Colonic mucosa (tissue), 4 donors: ENCODE measurements at regions not wholly inside any gene's neighbourhood (a gene's known extent, or its start where the extent isn't known, plus 50 kb on each side); places are given as distances from the start of the nearest gene placed in this dataset.

ENCODE experiments used
- DNase-seq: peaks from one replicate; pipeline ENCODE4 v3.0.0-alpha.2; 2020
- H3K27ac ChIP-seq: fragments of 200-600 bp; one replicate; pipeline ENCODE4 v1.8.0; 2021
- H3K27me3 ChIP-seq: fragments of 200-600 bp; one replicate; pipeline ENCODE4 v1.8.0; 2021
- H3K36me3 ChIP-seq: fragments of 200-600 bp; one replicate; pipeline ENCODE4 v1.8.0; 2021
- H3K4me1 ChIP-seq: fragments of 200-600 bp; one replicate; pipeline ENCODE4 v1.8.0; 2021; ENCODE audit warnings: mild to moderate bottlenecking
- H3K4me3 ChIP-seq: fragments of 200-600 bp; one replicate; pipeline ENCODE4 v1.8.0; 2021
- H3K9ac ChIP-seq, 2 donors: one replicate each; pipeline ENCODE4 v1.7.0; 2013; ENCODE audit warnings: control low read depth in 2 of 2, low read depth in 2 of 2, low read length in 2 of 2
- H3K9me3 ChIP-seq: fragments of 200-600 bp; one replicate; pipeline ENCODE4 v1.8.0; 2021
- CTCF ChIP-seq: fragments of 200-600 bp; IDR thresholded peaks from one replicate; pipeline ENCODE4 v1.8.0; 2022; ENCODE audit warnings: antibody characterized with exemption, mild to moderate bottlenecking
- intact Hi-C: fragments of 100-400 bp; cut with DNase I; formaldehyde crosslinking; loops from one replicate; pipeline ENCODE4 v1.14.1; 2022
- donor health status: healthy.
- donor health status: DM: no; HTN: no; CAD: no.
- donor health status: DM: no; HTN: no; CAD: no.

- no peaks in the 10 kb centered on the region for H3K9me3 ChIP-seq
- no peak for TF ChIP-seq CTCF
- no peaks in the 10 kb centered on the region for H3K27me3 ChIP-seq
- H3K9ac ChIP-seq = no peak overlapping the region
- H3K4me3 ChIP-seq = no peak overlapping the region
- H3K36me3 ChIP-seq = no peaks in the 10 kb centered on the region
- no peak overlapping the region for H3K27ac ChIP-seq
- intact Hi-C loops = no loop called here
- H3K4me1 ChIP-seq = no peaks in the 10 kb centered on the region
- DNase-seq = no peak
Measured at GRCh38 chr3:104989878-104990277, 376.8 kb upstream of the ALCAM start.

GRCh38 chr3:104990758-104991157 is 376.0 kb upstream of the ALCAM start:
- H3K4me1 ChIP-seq = no peaks in the 10 kb centered on the region
- no peaks in the 10 kb centered on the region for H3K27me3 ChIP-seq
- DNase-seq = no peak
- no peaks in the 10 kb centered on the region for H3K9me3 ChIP-seq
- no peak overlapping the region for H3K9ac ChIP-seq
- TF ChIP-seq CTCF = no peak
- intact Hi-C loops = no loop called here
- no peak overlapping the region for H3K27ac ChIP-seq
- H3K36me3 ChIP-seq = no peaks in the 10 kb centered on the region
- H3K4me3 ChIP-seq = no peak overlapping the region

- Histone ChIP-seq H3K27ac (no peak overlapping the region), H3K9ac (no peak overlapping the region), H3K27me3 (no peaks in the 10 kb centered on the region), H3K4me3 (no peak overlapping the region), H3K4me1 (no peaks in the 10 kb centered on the region), H3K36me3 (no peaks in the 10 kb centered on the region), H3K9me3 (no peaks in the 10 kb centered on the region)
- no peak for TF ChIP-seq CTCF
- intact Hi-C loops = no loop called here
- DNase-seq = no peak
Measured at GRCh38 chr3:104992676-104993075, 374.0 kb upstream of the ALCAM start.

GRCh38 chr3:105006164-105006563 is 360.5 kb upstream of the ALCAM start:
- no peak overlapping the region for H3K27ac ChIP-seq
- H3K9me3 ChIP-seq = no peaks in the 10 kb centered on the region
- H3K4me1 ChIP-seq = no peaks in the 10 kb centered on the region
- no peak for TF ChIP-seq CTCF
- H3K9ac ChIP-seq = no peak overlapping the region
- intact Hi-C loops = no loop called here
- DNase-seq = no peak
- H3K4me3 ChIP-seq = no peak overlapping the region
- H3K36me3 ChIP-seq = no peaks in the 10 kb centered on the region
- no peaks in the 10 kb centered on the region for H3K27me3 ChIP-seq

- Histone ChIP-seq H3K9me3 (no peaks in the 10 kb centered on the region), H3K4me3 (no peak overlapping the region), H3K27me3 (no peaks in the 10 kb centered on the region), H3K9ac (no peak overlapping the region), H3K36me3 (no peaks in the 10 kb centered on the region), H3K27ac (no peak overlapping the region), H3K4me1 (no peaks in the 10 kb centered on the region)
- DNase-seq = no peak
- no peak for TF ChIP-seq CTCF
- intact Hi-C loops = no loop called here
Measured at GRCh38 chr3:105013657-105014056, 353.1 kb upstream of the ALCAM start.

- Histone ChIP-seq H3K4me3 (no peak overlapping the region), H3K27ac (no peak overlapping the region), H3K9me3 (no peaks in the 10 kb centered on the region), H3K4me1 (no peaks in the 10 kb centered on the region), H3K9ac (no peak overlapping the region), H3K36me3 (no peaks in the 10 kb centered on the region), H3K27me3 (no peaks in the 10 kb centered on the region)
- intact Hi-C loops = no loop called here
- no peak for DNase-seq
- TF ChIP-seq CTCF = no peak
Measured at GRCh38 chr3:105014631-105015030, 352.1 kb upstream of the ALCAM start.
